ENCODE measurements at regions not wholly inside any gene's neighbourhood (a gene's known extent, or its start where the extent isn't known, plus 50 kb on each side); places are given as distances from the start of the nearest gene placed in this dataset.

- no peak for TF ChIP-seq CTCF (IDR thresholded peaks at IDR 0.05; ENCODE audit: poor library complexity, severe bottlenecking)
- TF ChIP-seq POLR2AphosphoS5 (IDR thresholded peaks at IDR 0.05) = no peak
- no peak for TF ChIP-seq TAF1 (IDR thresholded peaks at IDR 0.05; ENCODE audit: low read depth)
- TF ChIP-seq REST (IDR thresholded peaks at IDR 0.05; ENCODE audit: borderline replicate concordance) = no peak
- TF ChIP-seq EZH2 (IDR thresholded peaks at IDR 0.05; ENCODE audit: borderline replicate concordance, insufficient read depth, low read length, poor library complexity, severe bottlenecking) = no peak
- no peak for TF ChIP-seq SMC3 (conservative IDR thresholded peaks at IDR 0.05; ENCODE audit: poor library complexity)
Observed at GRCh38 chr1:98119796-98120195, 199.0 kb upstream of the DPYD start.
